RWPE1 (cell line): ENCODE measurements at regions not wholly inside any gene's neighbourhood (a gene's known extent, or its start where the extent isn't known, plus 50 kb on each side); places are given as distances from the start of the nearest gene placed in this dataset.
"Not testable (repeated sequence)": the region's sequence is repeated elsewhere in the genome, so short reads cannot be mapped to it uniquely, and the experiment has no call there.

Experiments used
- CTCF ChIA-PET: fragments of 350-600 bp; sonication (Branson Sonifier 250); formaldehyde crosslinking; extraction: SDS; loops from one replicate; lab custom pipeline; 2021; lab: Yijun Ruan, JAX
- POLR2A ChIA-PET: fragments of 400-600 bp; formaldehyde crosslinking; extraction: SDS; loops from one replicate; lab custom pipeline; 2020; ENCODE audit warnings: antibody characterized with exemption; ENCODE audit not compliant: low non-redundant PET; lab: Yijun Ruan, JAX
- DNase-seq: peaks from one replicate; pipeline ENCODE4 v3.0.0; 2012; ENCODE audit warnings: low spot score
- H3K27ac ChIP-seq: fragments of 450-650 bp; 2 replicates; pipeline ENCODE4 v1.5.1; 2017
- TF ChIP-seq, protein P1 (sequence below): fragments of 450-650 bp; conservative IDR thresholded peaks from 2 replicates; pipeline ENCODE4 v1.5.1; 2017; ENCODE audit warnings: low read depth, mild to moderate bottlenecking

DNA sequence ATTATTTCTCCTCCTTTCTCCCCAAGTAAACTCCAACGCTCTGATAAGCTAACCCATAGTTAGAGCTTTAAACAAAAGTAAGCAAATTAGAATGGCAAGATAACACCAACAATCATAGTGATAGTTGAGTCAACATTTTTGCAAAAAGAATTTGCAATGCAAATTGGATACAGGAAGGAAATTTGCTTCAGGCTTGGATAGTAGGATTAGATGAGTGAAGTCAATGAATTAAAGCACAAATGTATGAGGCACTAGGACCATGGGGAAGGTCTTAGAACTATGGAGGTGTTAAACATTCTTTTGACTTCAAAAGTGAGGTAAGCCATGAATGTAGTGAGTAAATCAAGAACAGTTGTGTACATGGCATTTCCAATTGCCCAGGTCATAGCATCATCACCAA, 289.8 kb upstream of the GRAMD2B start:
- ChIA-PET POLR2A (no interaction called here), CTCF (interaction anchor here (0.6 kb wide), 1 partner anchor 1251 kb away, joined by 3 read pairs; no protein-coding TSS in a partner anchor)
- TF ChIP-seq, protein P1, sequence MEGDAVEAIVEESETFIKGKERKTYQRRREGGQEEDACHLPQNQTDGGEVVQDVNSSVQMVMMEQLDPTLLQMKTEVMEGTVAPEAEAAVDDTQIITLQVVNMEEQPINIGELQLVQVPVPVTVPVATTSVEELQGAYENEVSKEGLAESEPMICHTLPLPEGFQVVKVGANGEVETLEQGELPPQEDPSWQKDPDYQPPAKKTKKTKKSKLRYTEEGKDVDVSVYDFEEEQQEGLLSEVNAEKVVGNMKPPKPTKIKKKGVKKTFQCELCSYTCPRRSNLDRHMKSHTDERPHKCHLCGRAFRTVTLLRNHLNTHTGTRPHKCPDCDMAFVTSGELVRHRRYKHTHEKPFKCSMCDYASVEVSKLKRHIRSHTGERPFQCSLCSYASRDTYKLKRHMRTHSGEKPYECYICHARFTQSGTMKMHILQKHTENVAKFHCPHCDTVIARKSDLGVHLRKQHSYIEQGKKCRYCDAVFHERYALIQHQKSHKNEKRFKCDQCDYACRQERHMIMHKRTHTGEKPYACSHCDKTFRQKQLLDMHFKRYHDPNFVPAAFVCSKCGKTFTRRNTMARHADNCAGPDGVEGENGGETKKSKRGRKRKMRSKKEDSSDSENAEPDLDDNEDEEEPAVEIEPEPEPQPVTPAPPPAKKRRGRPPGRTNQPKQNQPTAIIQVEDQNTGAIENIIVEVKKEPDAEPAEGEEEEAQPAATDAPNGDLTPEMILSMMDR = no peak
- DNase-seq = no peak
- H3K27ac ChIP-seq = no peak overlapping the region

DNA sequence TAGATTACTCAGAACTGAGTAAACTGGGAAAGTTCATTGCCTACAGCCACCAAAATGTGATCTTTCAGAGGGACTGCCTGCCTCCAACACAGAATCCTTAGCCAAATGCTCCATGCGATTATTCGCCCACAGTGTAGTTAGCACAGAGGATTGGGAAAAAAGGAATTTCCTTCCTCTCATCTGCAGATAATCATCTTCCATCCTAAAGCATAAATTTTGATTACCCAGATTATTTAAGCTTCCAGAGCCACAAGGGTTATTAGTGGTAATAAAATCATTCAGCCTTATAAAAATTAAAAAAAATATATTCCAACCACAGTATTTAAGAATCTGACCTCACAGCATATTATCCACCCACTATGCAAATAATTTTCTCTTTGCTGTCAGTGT, 285.3 kb upstream of the GRAMD2B start:
- ChIA-PET POLR2A (no interaction called here), CTCF (interaction anchor here (0.6 kb wide), 2 partner anchors 112 to 852 kb away, joined by 3 read pairs; no protein-coding TSS in a partner anchor)
- DNase-seq = no peak
- no peak overlapping the region for H3K27ac ChIP-seq
- TF ChIP-seq, protein P1 = no peak

DNA sequence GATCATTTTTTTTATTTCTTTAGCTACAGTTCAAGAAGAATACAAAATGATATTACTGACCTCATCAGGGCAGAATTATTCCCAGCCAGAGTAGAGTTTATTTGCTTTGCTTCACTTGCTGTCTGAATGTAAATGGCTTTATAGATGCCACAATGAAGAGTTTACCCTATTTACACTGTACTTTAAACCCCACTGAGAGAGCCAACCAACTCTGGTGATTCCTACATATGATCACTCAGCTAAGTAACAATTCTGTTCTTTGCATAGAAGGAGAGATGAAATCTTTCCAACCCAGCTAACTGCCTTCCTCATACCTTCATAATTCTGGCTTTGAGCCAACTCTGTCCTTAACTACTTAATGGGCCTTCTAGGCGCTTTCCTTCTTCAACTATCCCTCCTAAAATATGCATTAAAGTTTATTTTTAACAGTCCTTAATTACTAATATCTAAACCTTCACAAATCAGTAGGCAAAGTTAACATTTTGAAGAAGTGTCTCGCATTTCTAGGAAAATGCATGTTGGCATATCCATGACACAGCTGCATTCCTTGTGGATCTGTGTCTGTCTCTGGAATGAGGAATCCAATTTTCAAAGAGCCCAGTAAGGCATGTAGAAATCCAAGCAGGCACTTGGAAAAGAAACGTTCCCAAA, 284.8 kb upstream of the GRAMD2B start:
- H3K27ac ChIP-seq = no peak overlapping the region
- ChIA-PET CTCF (interaction anchor here (0.6 kb wide), 1 partner anchor 492 kb away, joined by 5 read pairs; no protein-coding TSS in a partner anchor), POLR2A (no interaction called here)
- DNase-seq = no peak
- TF ChIP-seq, protein P1 = no peak

DNA sequence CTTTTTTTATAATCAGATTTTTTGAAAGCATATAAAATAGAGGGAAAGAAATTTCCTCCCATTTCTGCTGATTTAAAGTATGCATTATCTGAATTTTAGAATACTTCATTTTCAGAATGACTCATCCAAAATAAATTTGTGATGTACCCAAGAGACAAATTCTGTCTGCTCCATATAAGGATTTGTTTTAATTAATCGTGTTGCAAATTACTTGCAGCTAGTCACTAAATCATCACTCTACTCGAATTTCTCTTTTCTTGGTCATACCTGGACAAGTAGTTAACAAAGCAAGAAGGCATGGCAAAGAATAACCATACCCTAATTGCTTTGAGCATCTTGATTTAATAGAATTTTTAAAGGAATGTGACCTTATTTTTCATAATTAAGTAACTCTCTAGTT, 284.1 kb upstream of the GRAMD2B start:
- TF ChIP-seq, protein P1 = no peak
- no peak for DNase-seq
- ChIA-PET POLR2A (no interaction called here), CTCF (no interaction called here)
- H3K27ac ChIP-seq = no peak overlapping the region

GRCh38 chr5:126139773-126140172, 283.4 kb upstream of the GRAMD2B start:
- ChIA-PET POLR2A (no interaction called here), CTCF (no interaction called here)
- TF ChIP-seq, protein P1 = no peak
- no peak for DNase-seq
- no peak overlapping the region for H3K27ac ChIP-seq

- H3K27ac ChIP-seq = no peak overlapping the region
Measured at GRCh38 chr5:126143622-126144021, 279.6 kb upstream of the GRAMD2B start.

GRCh38 chr5:126150319-126150718, 272.9 kb upstream of the GRAMD2B start:
- POLR2A ChIA-PET, H3K27ac ChIP-seq, DNase-seq: not testable (repeated sequence)
- CTCF ChIA-PET = interaction anchor here (0.6 kb wide), 1 partner anchor 1677 kb away, joined by 5 read pairs; no protein-coding TSS in a partner anchor

More at GRCh38 chr5:126143622-126144021, 279.6 kb upstream of the GRAMD2B start:
- ChIA-PET POLR2A (no interaction called here), CTCF (no interaction called here)
- no peak for DNase-seq
- TF ChIP-seq, protein P1 = no peak

GRCh38 chr5:126155298-126155697, 267.9 kb upstream of the GRAMD2B start:
- H3K27ac ChIP-seq, POLR2A ChIA-PET, CTCF ChIA-PET, DNase-seq: not testable (repeated sequence)
